Prostate gland (tissue), 2 donors: ENCODE measurements at regions not wholly inside any gene's neighbourhood (a gene's known extent, or its start where the extent isn't known, plus 50 kb on each side); places are given as distances from the start of the nearest gene placed in this dataset.

Source experiments
- CTCF ChIP-seq, 4 experiments: fragments of 200-600 bp in 2 of 4; fragments of 450-650 bp in 2 of 4; sonication (generic) in 2 of 4; IDR thresholded peaks; 1 replicate in 3 of 4; 2 replicates in 1 of 4; pipeline ENCODE4 v1.5.1; 2016 to 2019; ENCODE audit warnings: antibody characterized with exemption in 4 of 4, mild to moderate bottlenecking in 2 of 4, moderate library complexity in 2 of 4
- POLR2A ChIP-seq: fragments of 450-650 bp; IDR thresholded peaks from one replicate; pipeline ENCODE4 v1.6.1; 2016; ENCODE audit warnings: antibody characterized with exemption, mild to moderate bottlenecking
- POLR2AphosphoS5 ChIP-seq: sonication (generic); formaldehyde crosslinking; IDR thresholded peaks from one replicate; pipeline ENCODE4 v1.6.1; 2017; ENCODE audit warnings: antibody characterized with exemption

DNA sequence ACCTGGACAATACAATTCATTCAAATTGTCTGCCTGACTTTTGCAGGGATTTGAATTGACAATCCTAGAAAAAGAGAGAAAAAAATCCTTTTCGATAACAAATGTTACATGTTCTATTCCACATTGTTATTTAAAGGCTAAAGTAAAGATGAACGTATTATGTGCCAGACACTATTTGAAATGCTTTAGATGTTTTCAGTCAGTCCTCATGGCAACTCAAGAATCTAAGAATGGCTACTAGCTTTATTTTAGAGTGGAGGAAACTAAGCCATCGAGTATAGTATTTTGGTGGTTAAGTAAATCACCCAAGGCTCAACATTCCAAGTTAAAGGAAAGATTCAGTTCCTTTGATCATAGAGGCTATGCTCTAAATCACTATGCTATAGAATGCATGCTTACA is 558.6 kb upstream of the MAN1A1 start:
- TF ChIP-seq CTCF (IDR thresholded peaks at IDR 0.05) = no peak
- no peak for TF ChIP-seq POLR2AphosphoS5
- no peak for TF ChIP-seq POLR2A
